ENCODE measurements at regions not wholly inside any gene's neighbourhood (a gene's known extent, or its start where the extent isn't known, plus 50 kb on each side); places are given as distances from the start of the nearest gene placed in this dataset.

DNA sequence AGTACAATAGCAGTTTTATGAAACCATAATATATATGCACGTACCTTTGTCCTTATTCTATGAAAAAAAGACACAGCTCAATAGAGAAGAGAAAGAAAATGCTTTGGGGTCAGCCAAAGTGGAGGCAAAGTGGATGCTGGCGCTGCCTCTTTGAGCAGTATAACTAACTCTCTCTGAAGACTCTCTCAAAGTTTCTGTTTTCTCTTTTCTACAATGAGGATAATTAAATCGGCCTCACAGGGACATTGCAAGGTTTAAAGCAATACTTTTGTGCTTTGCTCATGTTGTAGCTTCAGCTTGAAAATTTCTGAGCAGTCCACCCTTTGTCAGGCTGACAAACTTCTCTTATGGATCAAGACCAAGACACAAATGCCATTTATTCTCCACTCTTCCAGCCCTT, 455.1 kb upstream of the MPDZ start:
- no peaks in the 10 kb centered on the region for H3K4me1 ChIP-seq (ENCODE audit: control insufficient read depth in 2 of 3, insufficient read depth in 2 of 3, low read depth in 1 of 3, low read length in 3 of 3)

GRCh38 chr9:13732290-13732689, 452.8 kb upstream of the MPDZ start:
- Histone ChIP-seq H3K4me3 (ENCODE audit: low read length in 3 of 3) (no peak overlapping the region), H3K27ac (ENCODE audit: low read depth in 2 of 2, low read length in 2 of 2) (no peak overlapping the region), H3K36me3 (ENCODE audit: control insufficient read depth in 2 of 3, insufficient read depth in 3 of 3, low read length in 3 of 3) (no peaks in the 10 kb centered on the region), H3K9ac (ENCODE audit: low read length in 3 of 3) (no peak overlapping the region), H3K9me3 (ENCODE audit: control insufficient read depth in 2 of 3, insufficient read depth in 1 of 3, low read length in 3 of 3) (no peaks in the 10 kb centered on the region), H3K4me1 (ENCODE audit: control insufficient read depth in 2 of 3, insufficient read depth in 2 of 3, low read depth in 1 of 3, low read length in 3 of 3) (no peaks in the 10 kb centered on the region), H3K27me3 (ENCODE audit: control insufficient read depth, insufficient read depth, low read length) (no peaks in the 10 kb centered on the region)
- intact Hi-C loops (cut with DNase I): no loop called here
- TF ChIP-seq, protein P1, sequence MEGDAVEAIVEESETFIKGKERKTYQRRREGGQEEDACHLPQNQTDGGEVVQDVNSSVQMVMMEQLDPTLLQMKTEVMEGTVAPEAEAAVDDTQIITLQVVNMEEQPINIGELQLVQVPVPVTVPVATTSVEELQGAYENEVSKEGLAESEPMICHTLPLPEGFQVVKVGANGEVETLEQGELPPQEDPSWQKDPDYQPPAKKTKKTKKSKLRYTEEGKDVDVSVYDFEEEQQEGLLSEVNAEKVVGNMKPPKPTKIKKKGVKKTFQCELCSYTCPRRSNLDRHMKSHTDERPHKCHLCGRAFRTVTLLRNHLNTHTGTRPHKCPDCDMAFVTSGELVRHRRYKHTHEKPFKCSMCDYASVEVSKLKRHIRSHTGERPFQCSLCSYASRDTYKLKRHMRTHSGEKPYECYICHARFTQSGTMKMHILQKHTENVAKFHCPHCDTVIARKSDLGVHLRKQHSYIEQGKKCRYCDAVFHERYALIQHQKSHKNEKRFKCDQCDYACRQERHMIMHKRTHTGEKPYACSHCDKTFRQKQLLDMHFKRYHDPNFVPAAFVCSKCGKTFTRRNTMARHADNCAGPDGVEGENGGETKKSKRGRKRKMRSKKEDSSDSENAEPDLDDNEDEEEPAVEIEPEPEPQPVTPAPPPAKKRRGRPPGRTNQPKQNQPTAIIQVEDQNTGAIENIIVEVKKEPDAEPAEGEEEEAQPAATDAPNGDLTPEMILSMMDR (IDR thresholded peaks at IDR 0.05; ENCODE audit: borderline replicate concordance, extremely low read depth, insufficient read depth): no peak
- FAIRE-seq: no peak
- no peak for DNase-seq

More for the DNA sequence above, 455.1 kb upstream of the MPDZ start:
- intact Hi-C loops (cut with DNase I): no loop called here
- Histone ChIP-seq H3K9me3 (ENCODE audit: control insufficient read depth in 2 of 3, insufficient read depth in 1 of 3, low read length in 3 of 3) (no peaks in the 10 kb centered on the region), H3K9ac (ENCODE audit: low read length in 3 of 3) (no peak overlapping the region), H3K36me3 (ENCODE audit: control insufficient read depth in 2 of 3, insufficient read depth in 3 of 3, low read length in 3 of 3) (no peaks in the 10 kb centered on the region), H3K27ac (ENCODE audit: low read depth in 2 of 2, low read length in 2 of 2) (no peak overlapping the region), H3K27me3 (ENCODE audit: control insufficient read depth, insufficient read depth, low read length) (no peaks in the 10 kb centered on the region), H3K4me3 (ENCODE audit: low read length in 3 of 3) (no peak overlapping the region)
- FAIRE-seq (no peak), DNase-seq (no peak)
- TF ChIP-seq, protein P1 (IDR thresholded peaks at IDR 0.05; ENCODE audit: borderline replicate concordance, extremely low read depth, insufficient read depth): no peak

DNA sequence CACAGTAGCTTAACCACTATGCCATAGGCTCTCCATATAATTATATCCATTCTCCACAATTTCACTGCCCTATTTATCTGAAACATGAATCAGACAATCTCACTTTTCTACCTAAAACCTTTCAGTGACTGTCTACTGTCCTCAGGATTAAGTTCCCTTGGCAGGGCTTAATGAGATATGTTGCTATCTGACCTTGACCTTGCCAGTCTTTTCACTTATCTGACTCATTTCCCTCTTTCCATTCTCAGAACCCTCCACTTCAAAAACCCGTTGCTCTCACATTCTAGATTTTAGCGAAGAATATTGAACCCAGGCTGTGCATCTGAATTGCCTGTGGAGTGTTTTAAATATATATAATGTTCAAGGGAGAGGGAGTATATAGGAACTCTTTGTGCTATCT, 452.1 kb upstream of the MPDZ start:
- DNase-seq (no peak), FAIRE-seq (no peak)
- Histone ChIP-seq H3K9ac (ENCODE audit: low read length in 3 of 3) (no peak overlapping the region), H3K9me3 (ENCODE audit: control insufficient read depth in 2 of 3, insufficient read depth in 1 of 3, low read length in 3 of 3) (no peaks in the 10 kb centered on the region), H3K4me1 (ENCODE audit: control insufficient read depth in 2 of 3, insufficient read depth in 2 of 3, low read depth in 1 of 3, low read length in 3 of 3) (no peaks in the 10 kb centered on the region), H3K36me3 (ENCODE audit: control insufficient read depth in 2 of 3, insufficient read depth in 3 of 3, low read length in 3 of 3) (no peaks in the 10 kb centered on the region), H3K4me3 (ENCODE audit: low read length in 3 of 3) (no peak overlapping the region), H3K27me3 (ENCODE audit: control insufficient read depth, insufficient read depth, low read length) (no peaks in the 10 kb centered on the region), H3K27ac (ENCODE audit: low read depth in 2 of 2, low read length in 2 of 2) (no peak overlapping the region)
- TF ChIP-seq, protein P1 (IDR thresholded peaks at IDR 0.05; ENCODE audit: borderline replicate concordance, extremely low read depth, insufficient read depth): no peak
- intact Hi-C loops (cut with DNase I): no loop called here

DNA sequence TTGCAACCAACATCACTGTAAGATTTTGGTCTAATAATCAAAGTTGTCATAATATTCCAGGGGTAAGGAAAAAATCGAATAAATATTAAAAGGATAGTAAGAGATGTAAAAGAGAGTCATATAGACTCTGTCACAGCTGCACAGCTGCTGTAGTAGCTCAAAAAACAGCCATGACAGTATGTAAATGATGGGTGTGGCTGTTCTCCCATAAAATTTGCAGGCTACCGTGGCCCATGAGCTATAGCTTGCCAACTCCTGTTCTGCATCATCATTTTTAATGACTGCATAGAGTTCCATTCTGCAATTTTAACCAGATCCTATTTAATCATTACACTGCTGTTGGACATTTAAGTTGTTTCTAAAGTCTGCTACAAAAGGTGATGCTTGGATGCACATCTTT, 450.5 kb upstream of the MPDZ start:
- intact Hi-C loops (cut with DNase I): no loop called here
- TF ChIP-seq, protein P1 (IDR thresholded peaks at IDR 0.05; ENCODE audit: borderline replicate concordance, extremely low read depth, insufficient read depth): no peak
- FAIRE-seq (no peak), DNase-seq (no peak)
- Histone ChIP-seq H3K4me3 (ENCODE audit: low read length in 3 of 3) (no peak overlapping the region), H3K9ac (ENCODE audit: low read length in 3 of 3) (no peak overlapping the region), H3K9me3 (ENCODE audit: control insufficient read depth in 2 of 3, insufficient read depth in 1 of 3, low read length in 3 of 3) (no peaks in the 10 kb centered on the region), H3K27me3 (ENCODE audit: control insufficient read depth, insufficient read depth, low read length) (no peaks in the 10 kb centered on the region), H3K4me1 (ENCODE audit: control insufficient read depth in 2 of 3, insufficient read depth in 2 of 3, low read depth in 1 of 3, low read length in 3 of 3) (no peaks in the 10 kb centered on the region), H3K36me3 (ENCODE audit: control insufficient read depth in 2 of 3, insufficient read depth in 3 of 3, low read length in 3 of 3) (no peaks in the 10 kb centered on the region), H3K27ac (ENCODE audit: low read depth in 2 of 2, low read length in 2 of 2) (no peak overlapping the region)

Data from kidney (tissue), 13 donors.